Spleen (tissue), 11 donors: ENCODE measurements at regions not wholly inside any gene's neighbourhood (a gene's known extent, or its start where the extent isn't known, plus 50 kb on each side); places are given as distances from the start of the nearest gene placed in this dataset.

Experiments
- DNase-seq: peaks from one replicate; pipeline ENCODE4 v3.0.0-alpha.2; 2020
- H3K27ac ChIP-seq, 8 donors: fragments of 200-600 bp; sonication (generic) in 7 of 8; 1 replicate in 4 of 8; 2 replicates in 4 of 8; pipeline versions ENCODE4 v1.5.0 to v1.8.0; 2016 to 2021; ENCODE audit warnings: inconsistent platforms in 4 of 8, mild to moderate bottlenecking in 4 of 8, moderate library complexity in 1 of 8
- H3K27me3 ChIP-seq, 7 donors: fragments of 200-600 bp; sonication (generic) in 6 of 7; replicated peaks in 1 of 7; 1 replicate in 4 of 7; 2 replicates in 3 of 7; pipeline versions ENCODE4 v1.5.0 to v1.8.0; 2016 to 2021; ENCODE audit warnings: inconsistent platforms in 3 of 7, mild to moderate bottlenecking in 1 of 7
- H3K36me3 ChIP-seq, 6 donors: fragments of 200-600 bp; sonication (generic) in 5 of 6; 1 replicate in 4 of 6; 2 replicates in 2 of 6; pipeline versions ENCODE4 v1.5.0 to v1.8.0; 2016 to 2021; ENCODE audit warnings: inconsistent platforms in 2 of 6
- H3K4me1 ChIP-seq, 6 donors: fragments of 200-600 bp; sonication (generic) in 5 of 6; 1 replicate in 3 of 6; 2 replicates in 3 of 6; pipeline versions ENCODE4 v1.5.0 to v1.8.0; 2016 to 2021; ENCODE audit warnings: inconsistent platforms in 3 of 6
- H3K4me3 ChIP-seq, 8 donors: fragments of 200-600 bp; sonication (generic) in 7 of 8; 1 replicate in 4 of 8; 2 replicates in 4 of 8; pipeline versions ENCODE4 v1.5.0 to v1.8.0; 2016 to 2021; ENCODE audit warnings: inconsistent platforms in 4 of 8, mild to moderate bottlenecking in 4 of 8, moderate library complexity in 2 of 8
- H3K9me3 ChIP-seq, 8 donors: fragments of 200-600 bp; sonication (generic) in 7 of 8; 1 replicate in 4 of 8; 2 replicates in 4 of 8; pipeline versions ENCODE4 v1.5.0 to v1.8.0; 2016 to 2021; ENCODE audit warnings: inconsistent platforms in 4 of 8
- POLR2A ChIP-seq, 3 donors: fragments of 450-650 bp; IDR thresholded peaks; one replicate each; pipeline ENCODE4 v1.5.1; 2017; ENCODE audit warnings: antibody characterized with exemption in 3 of 3, mild to moderate bottlenecking in 1 of 3
- POLR2AphosphoS5 ChIP-seq, 3 donors: sonication (generic); formaldehyde crosslinking; IDR thresholded peaks; one replicate each; pipeline ENCODE4 v1.5.1; 2017; ENCODE audit warnings: antibody characterized with exemption in 3 of 3
- WGBS, 5 donors: extraction: QIAGEN DNeasy Blood & Tissue Kit in 3 of 5; methylation state at CpG; one replicate each; pipeline versions ENCODE4 v1.1.5 to v1.1.7; 2013 to 2018; 5-methylcytosine and 5-hydroxymethylcytosine counted together
- intact Hi-C: fragments of 100-400 bp; cut with DNase I; formaldehyde crosslinking; loops from one replicate; pipeline ENCODE4 v1.15.0; 2023; ENCODE audit warnings: low total_unique reads
- TF ChIP-seq, protein P1 (sequence below), 11 experiments: fragments of 200-600 bp in 7 of 11; fragments of 450-650 bp in 4 of 11; sonication (generic) in 4 of 11; IDR thresholded peaks in 8 of 11; conservative IDR thresholded peaks in 3 of 11; 1 replicate in 7 of 11; 2 replicates in 4 of 11; pipeline versions ENCODE4 v1.4.0 to v1.8.0; 2016 to 2021; ENCODE audit warnings: antibody characterized with exemption in 11 of 11, inconsistent platforms in 4 of 11, mild to moderate bottlenecking in 1 of 11
- donor health status: healthy with polysubstance abuse.
- donor health status: DM: no; HTN: no; CAD: no; lungs with moderate emphysema.
- donor health status: DM: no; HTN: no; CAD: no.
- donor health status: Bipolar disorder and iron deficiency.
- donor health status: healthy.
- donor health status: DM: no; HTN: no; CAD: no.
- donor health status: DM: yes; HTN: yes; CAD: no.

DNA sequence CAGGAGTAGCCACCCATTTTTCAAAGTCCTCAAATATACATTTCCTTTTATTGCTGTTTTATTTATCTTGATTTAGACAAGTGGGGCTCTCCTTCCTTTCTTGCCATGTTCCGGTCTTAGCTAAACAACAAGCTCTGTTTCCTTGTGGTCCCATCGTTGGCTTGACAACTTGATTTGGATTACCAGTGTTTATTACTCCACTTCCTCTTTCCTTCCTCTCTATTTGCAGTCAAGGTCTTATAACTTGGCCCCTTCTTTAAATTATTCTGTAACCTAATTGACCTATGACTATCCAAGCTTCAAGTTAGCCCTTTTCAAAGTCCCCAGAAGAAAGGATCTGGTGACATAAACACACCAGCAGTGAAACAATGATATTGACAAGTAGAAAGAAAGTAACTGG lies 130.6 kb upstream of the STT3B start:
- H3K36me3 ChIP-seq: no peaks in the 10 kb centered on the region
- DNase-seq: no peak
- peaks cover 0 to 11% (median 0%) of the 10 kb centered on the region in 6 donors for H3K4me1 ChIP-seq
- H3K27me3 ChIP-seq: no peaks in the 10 kb centered on the region
- peak overlapping the region in 5 of 8 donors; percentile 2 to 46 (median 24) for H3K27ac ChIP-seq
- TF ChIP-seq, protein P1, sequence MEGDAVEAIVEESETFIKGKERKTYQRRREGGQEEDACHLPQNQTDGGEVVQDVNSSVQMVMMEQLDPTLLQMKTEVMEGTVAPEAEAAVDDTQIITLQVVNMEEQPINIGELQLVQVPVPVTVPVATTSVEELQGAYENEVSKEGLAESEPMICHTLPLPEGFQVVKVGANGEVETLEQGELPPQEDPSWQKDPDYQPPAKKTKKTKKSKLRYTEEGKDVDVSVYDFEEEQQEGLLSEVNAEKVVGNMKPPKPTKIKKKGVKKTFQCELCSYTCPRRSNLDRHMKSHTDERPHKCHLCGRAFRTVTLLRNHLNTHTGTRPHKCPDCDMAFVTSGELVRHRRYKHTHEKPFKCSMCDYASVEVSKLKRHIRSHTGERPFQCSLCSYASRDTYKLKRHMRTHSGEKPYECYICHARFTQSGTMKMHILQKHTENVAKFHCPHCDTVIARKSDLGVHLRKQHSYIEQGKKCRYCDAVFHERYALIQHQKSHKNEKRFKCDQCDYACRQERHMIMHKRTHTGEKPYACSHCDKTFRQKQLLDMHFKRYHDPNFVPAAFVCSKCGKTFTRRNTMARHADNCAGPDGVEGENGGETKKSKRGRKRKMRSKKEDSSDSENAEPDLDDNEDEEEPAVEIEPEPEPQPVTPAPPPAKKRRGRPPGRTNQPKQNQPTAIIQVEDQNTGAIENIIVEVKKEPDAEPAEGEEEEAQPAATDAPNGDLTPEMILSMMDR (IDR thresholded peaks at IDR 0.05 in 8 of 11, conservative IDR thresholded peaks at IDR 0.05 in 3 of 11): no peak
- no peak for TF ChIP-seq POLR2A (IDR thresholded peaks at IDR 0.05)
- TF ChIP-seq POLR2AphosphoS5 (IDR thresholded peaks at IDR 0.05): no peak
- no peak overlapping the region for H3K4me3 ChIP-seq
- WGBS, 5 donors: 14 to 33% (median 32%) methylated on average over 2 of the region's 2 CpGs
- peaks cover 0 to 5% (median 0%) of the 10 kb centered on the region in 8 donors for H3K9me3 ChIP-seq
- intact Hi-C loops: no loop called here

DNA sequence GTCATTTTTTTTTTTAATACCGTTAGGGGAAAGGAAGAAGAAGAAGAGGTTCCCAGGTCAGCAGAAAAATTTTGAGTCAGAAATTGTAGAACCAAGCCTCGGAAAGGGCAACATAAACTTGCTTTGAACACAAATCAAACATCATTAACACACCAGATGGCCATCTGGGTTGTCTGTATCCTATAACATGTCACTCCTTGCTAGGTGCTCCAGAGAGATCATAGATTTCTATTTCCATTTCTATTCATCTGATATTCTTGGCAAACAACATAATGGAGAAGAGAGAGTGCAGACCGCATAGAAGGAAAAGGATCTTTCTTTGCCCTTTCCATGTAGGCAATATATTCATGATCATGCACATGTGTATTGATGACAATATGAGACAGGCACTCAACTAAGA lies 129.5 kb upstream of the STT3B start:
- Histone ChIP-seq H3K9me3 (peaks cover 0 to 5% (median 0%) of the 10 kb centered on the region in 8 donors), H3K27me3 (no peaks in the 10 kb centered on the region), H3K4me3 (no peak overlapping the region), H3K36me3 (no peaks in the 10 kb centered on the region), H3K4me1 (peaks cover 0 to 11% (median 0%) of the 10 kb centered on the region in 6 donors), H3K27ac (no peak overlapping the region)
- WGBS, 5 donors: 71 to 92% (median 85%) methylated on average over 3 of the region's 3 CpGs
- DNase-seq: no peak
- intact Hi-C loops: no loop called here
- TF ChIP-seq POLR2A (IDR thresholded peaks at IDR 0.05) (no peak), POLR2AphosphoS5 (IDR thresholded peaks at IDR 0.05) (no peak)
- TF ChIP-seq, protein P1 (IDR thresholded peaks at IDR 0.05 in 8 of 11, conservative IDR thresholded peaks at IDR 0.05 in 3 of 11): no peak

DNA sequence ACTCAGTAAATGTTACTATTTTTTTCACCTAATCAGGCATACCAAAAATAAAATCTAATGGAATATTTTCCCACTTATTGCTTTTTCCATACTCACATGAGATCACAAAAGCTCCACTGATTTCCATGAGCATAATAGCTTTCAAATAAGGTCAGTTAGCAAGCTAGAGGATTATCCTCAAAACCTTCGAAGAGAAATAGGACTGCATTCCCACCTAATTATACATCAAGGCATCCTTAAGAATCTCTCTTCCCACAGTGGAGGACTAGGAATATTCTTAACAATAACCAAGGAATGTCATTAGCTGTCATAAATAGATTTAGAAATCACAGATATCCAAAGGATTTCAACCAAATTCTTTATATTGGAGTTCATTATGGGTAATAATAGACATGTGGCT lies 127.9 kb upstream of the STT3B start:
- no peak overlapping the region for H3K4me3 ChIP-seq
- H3K27ac ChIP-seq: no peak overlapping the region
- peaks cover 0 to 8% (median 0%) of the 10 kb centered on the region in 6 donors for H3K4me1 ChIP-seq
- H3K27me3 ChIP-seq: no peaks in the 10 kb centered on the region
- H3K36me3 ChIP-seq: no peaks in the 10 kb centered on the region
- intact Hi-C loops: no loop called here
- TF ChIP-seq POLR2AphosphoS5 (IDR thresholded peaks at IDR 0.05) (no peak), POLR2A (IDR thresholded peaks at IDR 0.05) (no peak)
- TF ChIP-seq, protein P1 (IDR thresholded peaks at IDR 0.05 in 8 of 11, conservative IDR thresholded peaks at IDR 0.05 in 3 of 11): no peak
- peaks cover 0 to 4% (median 0%) of the 10 kb centered on the region in 8 donors for H3K9me3 ChIP-seq
- DNase-seq: no peak
- 85 to 95% (median 92%) methylated on average over 1 of the region's 1 CpG for WGBS, 5 donors

DNA sequence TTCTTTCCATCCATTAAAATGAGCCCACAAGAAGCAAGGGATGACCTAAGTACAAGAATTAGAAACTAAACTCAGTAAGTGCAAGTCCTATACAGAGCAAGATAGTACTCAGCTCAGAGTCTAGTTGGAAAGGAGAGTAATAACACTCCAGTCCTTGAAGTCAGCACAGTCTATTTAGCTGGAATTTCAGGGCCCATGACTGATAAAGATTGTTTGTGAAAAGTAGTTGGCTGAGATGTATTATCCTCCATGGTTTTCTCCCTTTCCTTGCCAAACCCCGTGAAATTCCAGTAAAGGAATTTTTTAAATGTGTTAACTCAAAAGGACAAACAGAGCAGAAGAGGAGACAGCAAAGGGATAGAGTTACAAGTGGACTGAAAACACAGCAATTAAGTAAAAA lies 127.2 kb upstream of the STT3B start:
- TF ChIP-seq, protein P1 (IDR thresholded peaks at IDR 0.05 in 8 of 11, conservative IDR thresholded peaks at IDR 0.05 in 3 of 11): no peak
- TF ChIP-seq POLR2AphosphoS5 (IDR thresholded peaks at IDR 0.05) (no peak), POLR2A (IDR thresholded peaks at IDR 0.05) (no peak)
- Histone ChIP-seq H3K9me3 (no peaks in the 10 kb centered on the region), H3K36me3 (no peaks in the 10 kb centered on the region), H3K27me3 (no peaks in the 10 kb centered on the region), H3K27ac (no peak overlapping the region), H3K4me1 (peaks cover 0 to 8% (median 0%) of the 10 kb centered on the region in 6 donors), H3K4me3 (no peak overlapping the region)
- no peak for DNase-seq
- intact Hi-C loops: no loop called here
- 59 to 78% (median 68%) methylated on average over 1 of the region's 1 CpG for WGBS, 5 donors
